ENCODE measurements at regions not wholly inside any gene's neighbourhood (a gene's known extent, or its start where the extent isn't known, plus 50 kb on each side); places are given as distances from the start of the nearest gene placed in this dataset.

GRCh38 chr6:76481101-76481500 is 408.6 kb upstream of the IMPG1 start:
- Histone ChIP-seq H3K4me2 (ENCODE audit: low read length) (no peak overlapping the region), H3K36me3 (replicated peaks; ENCODE audit: low read depth, low read length) (peaks cover 3% of the 10 kb centered on the region), H2AFZ (ENCODE audit: low read depth, low read length) (no peak overlapping the region), H3K79me2 (ENCODE audit: low read length) (no peaks in the 10 kb centered on the region), H3K27ac (ENCODE audit: low read length) (no peak overlapping the region), H3K9ac (ENCODE audit: low read length) (no peak overlapping the region), H4K20me1 (ENCODE audit: insufficient read depth, low read length) (no peaks in the 10 kb centered on the region), H3K4me3 (ENCODE audit: low read length) (no peak overlapping the region), H3K9me3 (ENCODE audit: insufficient read depth, low read length) (peaks cover 6% of the 10 kb centered on the region; the same call in 1 of the 2 replicates), H3K4me1 (ENCODE audit: low read length) (no peaks in the 10 kb centered on the region), H3K27me3 (ENCODE audit: low read depth, low read length) (no peaks in the 10 kb centered on the region)
- TF ChIP-seq CTCF (IDR thresholded peaks at IDR 0.05; ENCODE audit: low read depth, low read length) (no peak), EZH2phosphoT487 (IDR thresholded peaks at IDR 0.05; ENCODE audit: low read depth) (no peak)

GRCh38 chr6:76472858-76473257 is 400.4 kb upstream of the IMPG1 start:
- no peak for TF ChIP-seq EZH2phosphoT487 (IDR thresholded peaks at IDR 0.05; ENCODE audit: low read depth)
- no peak for TF ChIP-seq CTCF (IDR thresholded peaks at IDR 0.05; ENCODE audit: low read depth, low read length)
- Histone ChIP-seq H3K27ac (ENCODE audit: low read length) (no peak overlapping the region), H3K9ac (ENCODE audit: low read length) (no peak overlapping the region), H3K9me3 (ENCODE audit: insufficient read depth, low read length) (peaks cover 5% of the 10 kb centered on the region; the same call in 1 of the 2 replicates), H4K20me1 (ENCODE audit: insufficient read depth, low read length) (no peaks in the 10 kb centered on the region), H3K4me2 (ENCODE audit: low read length) (no peak overlapping the region), H3K79me2 (ENCODE audit: low read length) (no peaks in the 10 kb centered on the region), H3K36me3 (replicated peaks; ENCODE audit: low read depth, low read length) (peaks cover 29% of the 10 kb centered on the region), H3K4me1 (ENCODE audit: low read length) (peaks cover 24% of the 10 kb centered on the region), H2AFZ (ENCODE audit: low read depth, low read length) (peak overlapping the region; percentile 49; the same call in 1 of the 2 replicates), H3K27me3 (ENCODE audit: low read depth, low read length) (no peaks in the 10 kb centered on the region), H3K4me3 (ENCODE audit: low read length) (no peak overlapping the region)

- Histone ChIP-seq H3K36me3 (replicated peaks; ENCODE audit: low read depth, low read length) (peaks cover 56% of the 10 kb centered on the region), H3K27me3 (ENCODE audit: low read depth, low read length) (no peaks in the 10 kb centered on the region), H3K9me3 (ENCODE audit: insufficient read depth, low read length) (peaks cover 5% of the 10 kb centered on the region; the same call in 1 of the 2 replicates), H3K4me2 (ENCODE audit: low read length) (peak overlapping the region; percentile 50), H3K27ac (ENCODE audit: low read length) (peak overlapping the region; percentile 95), H3K79me2 (ENCODE audit: low read length) (no peaks in the 10 kb centered on the region), H2AFZ (ENCODE audit: low read depth, low read length) (no peak overlapping the region), H3K4me3 (ENCODE audit: low read length) (peak overlapping the region; percentile 37), H4K20me1 (ENCODE audit: insufficient read depth, low read length) (no peaks in the 10 kb centered on the region), H3K4me1 (ENCODE audit: low read length) (peaks cover 79% of the 10 kb centered on the region), H3K9ac (ENCODE audit: low read length) (peak overlapping the region; percentile 69)
- TF ChIP-seq EZH2phosphoT487 (IDR thresholded peaks at IDR 0.05; ENCODE audit: low read depth), result no peak
Observed at GRCh38 chr6:76466286-76466685, 393.8 kb upstream of the IMPG1 start.

GRCh38 chr6:76465410-76465809 is 392.9 kb upstream of the IMPG1 start:
- Histone ChIP-seq H3K9ac (ENCODE audit: low read length) (peak overlapping the region; percentile 69), H2AFZ (ENCODE audit: low read depth, low read length) (peak overlapping the region; percentile 15; the same call in 1 of the 2 replicates), H3K36me3 (replicated peaks; ENCODE audit: low read depth, low read length) (peaks cover 51% of the 10 kb centered on the region), H3K9me3 (ENCODE audit: insufficient read depth, low read length) (peaks cover 5% of the 10 kb centered on the region; the same call in 1 of the 2 replicates), H3K4me2 (ENCODE audit: low read length) (peak overlapping the region; percentile 50), H4K20me1 (ENCODE audit: insufficient read depth, low read length) (no peaks in the 10 kb centered on the region), H3K27me3 (ENCODE audit: low read depth, low read length) (no peaks in the 10 kb centered on the region), H3K79me2 (ENCODE audit: low read length) (no peaks in the 10 kb centered on the region), H3K4me3 (ENCODE audit: low read length) (peak overlapping the region; percentile 37; the same call in 1 of the 2 replicates), H3K4me1 (ENCODE audit: low read length) (peaks cover 87% of the 10 kb centered on the region), H3K27ac (ENCODE audit: low read length) (peak overlapping the region; percentile 95)
- no peak for TF ChIP-seq EZH2phosphoT487 (IDR thresholded peaks at IDR 0.05; ENCODE audit: low read depth)
- no peak for TF ChIP-seq CTCF (IDR thresholded peaks at IDR 0.05; ENCODE audit: low read depth, low read length)

Data from OCI-LY3 (cell line).